ENCODE measurements at regions not wholly inside any gene's neighbourhood (a gene's known extent, or its start where the extent isn't known, plus 50 kb on each side); places are given as distances from the start of the nearest gene placed in this dataset.

- TF ChIP-seq FOXP2 (optimal IDR thresholded peaks at IDR 0.05; ENCODE audit: borderline replicate concordance, extremely low read depth, extremely low read length, insufficient read depth) (no peak), SIN3A (IDR thresholded peaks at IDR 0.05; ENCODE audit: borderline replicate concordance, insufficient read depth, low read length) (no peak), REST (IDR thresholded peaks at IDR 0.05; ENCODE audit: insufficient read depth in 1 of 2, low read depth in 2 of 2, low read length in 2 of 2) (no peak), TAF1 (IDR thresholded peaks at IDR 0.05; ENCODE audit: borderline replicate concordance, insufficient read depth, low read length) (no peak), POLR2AphosphoS5 (IDR thresholded peaks at IDR 0.05; ENCODE audit: low read depth, low read length) (no peak)
Observed at GRCh38 chr6:26739811-26740210, 80.3 kb upstream of the ZNF322 start.

- TF ChIP-seq FOXP2 (optimal IDR thresholded peaks at IDR 0.05; ENCODE audit: borderline replicate concordance, extremely low read depth, extremely low read length, insufficient read depth) (no peak), REST (IDR thresholded peaks at IDR 0.05; ENCODE audit: insufficient read depth in 1 of 2, low read depth in 2 of 2, low read length in 2 of 2) (no peak), POLR2AphosphoS5 (IDR thresholded peaks at IDR 0.05; ENCODE audit: low read depth, low read length) (no peak), SIN3A (IDR thresholded peaks at IDR 0.05; ENCODE audit: borderline replicate concordance, insufficient read depth, low read length) (no peak), TAF1 (IDR thresholded peaks at IDR 0.05; ENCODE audit: borderline replicate concordance, insufficient read depth, low read length) (no peak)
Observed at GRCh38 chr6:26743157-26743821, 83.7 kb upstream of the ZNF322 start.

GRCh38 chr6:26743941-26744699, 84.6 kb upstream of the ZNF322 start:
- TF ChIP-seq SIN3A (IDR thresholded peaks at IDR 0.05; ENCODE audit: borderline replicate concordance, insufficient read depth, low read length) (no peak), POLR2AphosphoS5 (IDR thresholded peaks at IDR 0.05; ENCODE audit: low read depth, low read length) (no peak), REST (IDR thresholded peaks at IDR 0.05; ENCODE audit: insufficient read depth in 1 of 2, low read depth in 2 of 2, low read length in 2 of 2) (no peak), TAF1 (IDR thresholded peaks at IDR 0.05; ENCODE audit: borderline replicate concordance, insufficient read depth, low read length) (no peak), FOXP2 (optimal IDR thresholded peaks at IDR 0.05; ENCODE audit: borderline replicate concordance, extremely low read depth, extremely low read length, insufficient read depth) (no peak)

- no peak for TF ChIP-seq SIN3A (IDR thresholded peaks at IDR 0.05; ENCODE audit: borderline replicate concordance, insufficient read depth, low read length)
- TF ChIP-seq TAF1 (IDR thresholded peaks at IDR 0.05; ENCODE audit: borderline replicate concordance, insufficient read depth, low read length): no peak
- TF ChIP-seq POLR2AphosphoS5 (IDR thresholded peaks at IDR 0.05; ENCODE audit: low read depth, low read length): no peak
- no peak for TF ChIP-seq FOXP2 (optimal IDR thresholded peaks at IDR 0.05; ENCODE audit: borderline replicate concordance, extremely low read depth, extremely low read length, insufficient read depth)
- TF ChIP-seq REST (IDR thresholded peaks at IDR 0.05; ENCODE audit: insufficient read depth in 1 of 2, low read depth in 2 of 2, low read length in 2 of 2): no peak
Observed at GRCh38 chr6:26754212-26754611, 94.7 kb upstream of the ZNF322 start.
